ENCODE measurements at regions not wholly inside any gene's neighbourhood (a gene's known extent, or its start where the extent isn't known, plus 50 kb on each side); places are given as distances from the start of the nearest gene placed in this dataset.

- TF ChIP-seq ZNF532 (CRISPR knock-in tag; IDR thresholded peaks at IDR 0.05; ENCODE audit: borderline replicate concordance), result no peak
- no peak for TF ChIP-seq MYBL2 (CRISPR knock-in tag; IDR thresholded peaks at IDR 0.05)
- TF ChIP-seq SP1 (CRISPR knock-in tag; conservative IDR thresholded peaks at IDR 0.05), result no peak
- TF ChIP-seq SMAD3 (CRISPR knock-in tag; IDR thresholded peaks at IDR 0.05; ENCODE audit: borderline replicate concordance), result no peak
- no peak for TF ChIP-seq NFYB (CRISPR knock-in tag; conservative IDR thresholded peaks at IDR 0.05; ENCODE audit: low read depth)
- TF ChIP-seq ZNF396 (CRISPR knock-in tag; IDR thresholded peaks at IDR 0.05; ENCODE audit: borderline replicate concordance), result no peak
- TF ChIP-seq ZNF219 (CRISPR knock-in tag; IDR thresholded peaks at IDR 0.05; ENCODE audit: borderline replicate concordance), result no peak
- no peak for TF ChIP-seq CBFB (CRISPR knock-in tag; IDR thresholded peaks at IDR 0.05; ENCODE audit: low read depth)
- TF ChIP-seq CREM (CRISPR knock-in tag; IDR thresholded peaks at IDR 0.05), result no peak
- TF ChIP-seq ZNF423 (CRISPR knock-in tag; IDR thresholded peaks at IDR 0.05), result no peak
Observed at GRCh38 chr10:94174838-94175237, 181.1 kb downstream of the PLCE1 start (continued).

- Mint-ChIP-seq H3K9me3 (no peaks in the 10 kb centered on the region), H3K36me3 (no peaks in the 10 kb centered on the region), H3K27me3 (ENCODE audit: low read depth) (peaks cover 3% of the 10 kb centered on the region; the same call in 1 of the 2 replicates), H3K27ac (no peak overlapping the region), H3K4me3 (no peak overlapping the region), H3K4me1 (0 out of 2 replicates have a peak, but pooled peaks cover 2% of the 10 kb centered on the region)
- POLR2A ChIA-PET, result interaction anchor here (0.6 to 0.7 kb wide), 3 partner anchors 74 to 368 kb away, joined by 3 to 4 read pairs (median 3); no protein-coding TSS in a partner anchor
- CTCF ChIA-PET, result no interaction called here
- ATAC-seq (no peak), DNase-seq (ENCODE audit: low spot score) (no peak)
- TF ChIP-seq ZNF138 (CRISPR knock-in tag; conservative IDR thresholded peaks at IDR 0.05) (no peak), SMAD4 (CRISPR knock-in tag; IDR thresholded peaks at IDR 0.05) (no peak), ETV6 (CRISPR knock-in tag; IDR thresholded peaks at IDR 0.05) (no peak), NR1H2 (CRISPR knock-in tag; IDR thresholded peaks at IDR 0.05) (no peak), ZNF416 (CRISPR knock-in tag; IDR thresholded peaks at IDR 0.05) (no peak), FOXK1 (CRISPR knock-in tag; IDR thresholded peaks at IDR 0.05) (no peak), ZNF396 (CRISPR knock-in tag; IDR thresholded peaks at IDR 0.05; ENCODE audit: borderline replicate concordance) (no peak)
- TF ChIP-seq, protein P1, sequence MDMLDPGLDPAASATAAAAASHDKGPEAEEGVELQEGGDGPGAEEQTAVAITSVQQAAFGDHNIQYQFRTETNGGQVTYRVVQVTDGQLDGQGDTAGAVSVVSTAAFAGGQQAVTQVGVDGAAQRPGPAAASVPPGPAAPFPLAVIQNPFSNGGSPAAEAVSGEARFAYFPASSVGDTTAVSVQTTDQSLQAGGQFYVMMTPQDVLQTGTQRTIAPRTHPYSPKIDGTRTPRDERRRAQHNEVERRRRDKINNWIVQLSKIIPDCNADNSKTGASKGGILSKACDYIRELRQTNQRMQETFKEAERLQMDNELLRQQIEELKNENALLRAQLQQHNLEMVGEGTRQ (CRISPR knock-in tag; IDR thresholded peaks at IDR 0.05), result no peak
- TF ChIP-seq, protein P2, sequence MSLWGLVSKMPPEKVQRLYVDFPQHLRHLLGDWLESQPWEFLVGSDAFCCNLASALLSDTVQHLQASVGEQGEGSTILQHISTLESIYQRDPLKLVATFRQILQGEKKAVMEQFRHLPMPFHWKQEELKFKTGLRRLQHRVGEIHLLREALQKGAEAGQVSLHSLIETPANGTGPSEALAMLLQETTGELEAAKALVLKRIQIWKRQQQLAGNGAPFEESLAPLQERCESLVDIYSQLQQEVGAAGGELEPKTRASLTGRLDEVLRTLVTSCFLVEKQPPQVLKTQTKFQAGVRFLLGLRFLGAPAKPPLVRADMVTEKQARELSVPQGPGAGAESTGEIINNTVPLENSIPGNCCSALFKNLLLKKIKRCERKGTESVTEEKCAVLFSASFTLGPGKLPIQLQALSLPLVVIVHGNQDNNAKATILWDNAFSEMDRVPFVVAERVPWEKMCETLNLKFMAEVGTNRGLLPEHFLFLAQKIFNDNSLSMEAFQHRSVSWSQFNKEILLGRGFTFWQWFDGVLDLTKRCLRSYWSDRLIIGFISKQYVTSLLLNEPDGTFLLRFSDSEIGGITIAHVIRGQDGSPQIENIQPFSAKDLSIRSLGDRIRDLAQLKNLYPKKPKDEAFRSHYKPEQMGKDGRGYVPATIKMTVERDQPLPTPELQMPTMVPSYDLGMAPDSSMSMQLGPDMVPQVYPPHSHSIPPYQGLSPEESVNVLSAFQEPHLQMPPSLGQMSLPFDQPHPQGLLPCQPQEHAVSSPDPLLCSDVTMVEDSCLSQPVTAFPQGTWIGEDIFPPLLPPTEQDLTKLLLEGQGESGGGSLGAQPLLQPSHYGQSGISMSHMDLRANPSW (CRISPR knock-in tag; conservative IDR thresholded peaks at IDR 0.05; ENCODE audit: low read depth), result no peak
- TF ChIP-seq, protein P3, sequence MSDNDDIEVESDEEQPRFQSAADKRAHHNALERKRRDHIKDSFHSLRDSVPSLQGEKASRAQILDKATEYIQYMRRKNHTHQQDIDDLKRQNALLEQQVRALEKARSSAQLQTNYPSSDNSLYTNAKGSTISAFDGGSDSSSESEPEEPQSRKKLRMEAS (CRISPR knock-in tag; IDR thresholded peaks at IDR 0.05), result no peak
- TF ChIP-seq, protein P4, sequence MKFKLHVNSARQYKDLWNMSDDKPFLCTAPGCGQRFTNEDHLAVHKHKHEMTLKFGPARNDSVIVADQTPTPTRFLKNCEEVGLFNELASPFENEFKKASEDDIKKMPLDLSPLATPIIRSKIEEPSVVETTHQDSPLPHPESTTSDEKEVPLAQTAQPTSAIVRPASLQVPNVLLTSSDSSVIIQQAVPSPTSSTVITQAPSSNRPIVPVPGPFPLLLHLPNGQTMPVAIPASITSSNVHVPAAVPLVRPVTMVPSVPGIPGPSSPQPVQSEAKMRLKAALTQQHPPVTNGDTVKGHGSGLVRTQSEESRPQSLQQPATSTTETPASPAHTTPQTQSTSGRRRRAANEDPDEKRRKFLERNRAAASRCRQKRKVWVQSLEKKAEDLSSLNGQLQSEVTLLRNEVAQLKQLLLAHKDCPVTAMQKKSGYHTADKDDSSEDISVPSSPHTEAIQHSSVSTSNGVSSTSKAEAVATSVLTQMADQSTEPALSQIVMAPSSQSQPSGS (CRISPR knock-in tag; IDR thresholded peaks at IDR 0.05; ENCODE audit: borderline replicate concordance, low read depth), result no peak
- TF ChIP-seq, protein P5, sequence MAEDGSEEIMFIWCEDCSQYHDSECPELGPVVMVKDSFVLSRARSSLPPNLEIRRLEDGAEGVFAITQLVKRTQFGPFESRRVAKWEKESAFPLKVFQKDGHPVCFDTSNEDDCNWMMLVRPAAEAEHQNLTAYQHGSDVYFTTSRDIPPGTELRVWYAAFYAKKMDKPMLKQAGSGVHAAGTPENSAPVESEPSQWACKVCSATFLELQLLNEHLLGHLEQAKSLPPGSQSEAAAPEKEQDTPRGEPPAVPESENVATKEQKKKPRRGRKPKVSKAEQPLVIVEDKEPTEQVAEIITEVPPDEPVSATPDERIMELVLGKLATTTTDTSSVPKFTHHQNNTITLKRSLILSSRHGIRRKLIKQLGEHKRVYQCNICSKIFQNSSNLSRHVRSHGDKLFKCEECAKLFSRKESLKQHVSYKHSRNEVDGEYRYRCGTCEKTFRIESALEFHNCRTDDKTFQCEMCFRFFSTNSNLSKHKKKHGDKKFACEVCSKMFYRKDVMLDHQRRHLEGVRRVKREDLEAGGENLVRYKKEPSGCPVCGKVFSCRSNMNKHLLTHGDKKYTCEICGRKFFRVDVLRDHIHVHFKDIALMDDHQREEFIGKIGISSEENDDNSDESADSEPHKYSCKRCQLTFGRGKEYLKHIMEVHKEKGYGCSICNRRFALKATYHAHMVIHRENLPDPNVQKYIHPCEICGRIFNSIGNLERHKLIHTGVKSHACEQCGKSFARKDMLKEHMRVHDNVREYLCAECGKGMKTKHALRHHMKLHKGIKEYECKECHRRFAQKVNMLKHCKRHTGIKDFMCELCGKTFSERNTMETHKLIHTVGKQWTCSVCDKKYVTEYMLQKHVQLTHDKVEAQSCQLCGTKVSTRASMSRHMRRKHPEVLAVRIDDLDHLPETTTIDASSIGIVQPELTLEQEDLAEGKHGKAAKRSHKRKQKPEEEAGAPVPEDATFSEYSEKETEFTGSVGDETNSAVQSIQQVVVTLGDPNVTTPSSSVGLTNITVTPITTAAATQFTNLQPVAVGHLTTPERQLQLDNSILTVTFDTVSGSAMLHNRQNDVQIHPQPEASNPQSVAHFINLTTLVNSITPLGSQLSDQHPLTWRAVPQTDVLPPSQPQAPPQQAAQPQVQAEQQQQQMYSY (CRISPR knock-in tag; IDR thresholded peaks at IDR 0.05), result no peak
Observed at GRCh38 chr10:94178475-94179253, 184.1 kb downstream of the NOC3L start.

All from WTC11 (cell line).